Gastrocnemius medialis (tissue), 4 donors: ENCODE measurements at regions not wholly inside any gene's neighbourhood (a gene's known extent, or its start where the extent isn't known, plus 50 kb on each side); places are given as distances from the start of the nearest gene placed in this dataset.

Experiments used
- POLR2A ChIP-seq, 2 donors: fragments of 450-650 bp; IDR thresholded peaks; one replicate each; pipeline ENCODE4 v1.6.1; 2017; ENCODE audit warnings: antibody characterized with exemption in 2 of 2, mild to moderate bottlenecking in 2 of 2, moderate library complexity in 2 of 2
- TF ChIP-seq, protein P1 (sequence below), 5 experiments: fragments of 450-650 bp in 3 of 5; fragments of 200-600 bp in 2 of 5; sonication (generic) in 2 of 5; IDR thresholded peaks in 4 of 5; conservative IDR thresholded peaks in 1 of 5; 1 replicate in 4 of 5; 2 replicates in 1 of 5; pipeline ENCODE4 v1.5.1; 2016 to 2019; ENCODE audit warnings: antibody characterized with exemption in 5 of 5, mild to moderate bottlenecking in 3 of 5, moderate library complexity in 3 of 5

DNA sequence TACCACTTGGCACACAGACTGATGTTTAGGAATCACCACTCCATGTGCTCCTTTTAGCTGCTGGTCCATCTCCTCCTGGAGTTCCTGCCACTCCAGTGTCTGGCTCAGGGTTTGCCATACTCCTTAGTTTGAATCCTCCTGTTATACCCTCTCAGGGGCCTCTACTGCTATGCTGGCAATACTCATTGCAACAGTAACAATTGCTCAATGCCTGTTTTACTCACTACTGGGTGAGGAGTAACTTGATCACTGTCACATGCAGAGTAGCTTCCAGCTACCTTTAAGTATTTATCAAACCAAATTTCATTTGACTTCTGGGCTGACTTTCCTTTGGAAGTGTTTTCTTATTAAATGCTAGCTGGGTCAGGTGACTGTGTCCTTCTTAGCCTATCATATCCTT is 107.2 kb upstream of the WLS start:
- no peak for TF ChIP-seq POLR2A (IDR thresholded peaks at IDR 0.05)
- TF ChIP-seq, protein P1, sequence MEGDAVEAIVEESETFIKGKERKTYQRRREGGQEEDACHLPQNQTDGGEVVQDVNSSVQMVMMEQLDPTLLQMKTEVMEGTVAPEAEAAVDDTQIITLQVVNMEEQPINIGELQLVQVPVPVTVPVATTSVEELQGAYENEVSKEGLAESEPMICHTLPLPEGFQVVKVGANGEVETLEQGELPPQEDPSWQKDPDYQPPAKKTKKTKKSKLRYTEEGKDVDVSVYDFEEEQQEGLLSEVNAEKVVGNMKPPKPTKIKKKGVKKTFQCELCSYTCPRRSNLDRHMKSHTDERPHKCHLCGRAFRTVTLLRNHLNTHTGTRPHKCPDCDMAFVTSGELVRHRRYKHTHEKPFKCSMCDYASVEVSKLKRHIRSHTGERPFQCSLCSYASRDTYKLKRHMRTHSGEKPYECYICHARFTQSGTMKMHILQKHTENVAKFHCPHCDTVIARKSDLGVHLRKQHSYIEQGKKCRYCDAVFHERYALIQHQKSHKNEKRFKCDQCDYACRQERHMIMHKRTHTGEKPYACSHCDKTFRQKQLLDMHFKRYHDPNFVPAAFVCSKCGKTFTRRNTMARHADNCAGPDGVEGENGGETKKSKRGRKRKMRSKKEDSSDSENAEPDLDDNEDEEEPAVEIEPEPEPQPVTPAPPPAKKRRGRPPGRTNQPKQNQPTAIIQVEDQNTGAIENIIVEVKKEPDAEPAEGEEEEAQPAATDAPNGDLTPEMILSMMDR (IDR thresholded peaks at IDR 0.05 in 4 of 5, conservative IDR thresholded peaks at IDR 0.05 in 1 of 5), result no peak
